NK-92 (cell line): ENCODE measurements at regions not wholly inside any gene's neighbourhood (a gene's known extent, or its start where the extent isn't known, plus 50 kb on each side); places are given as distances from the start of the nearest gene placed in this dataset.

Experiments
- DNase-seq: peaks from one replicate; lab custom pipeline; 2025; ENCODE audit not compliant: unreplicated experiment; lab: John Stamatoyannopoulos, UW

GRCh38 chr6:166106076-166106686, 61.5 kb downstream of the TBXT start:
- peak; percentile 15 for DNase-seq

- DNase-seq = no peak
These were observed 62.1 kb downstream of the TBXT start for GRCh38 chr6:166105341-166106075.

- no peak for DNase-seq
These were observed 62.8 kb downstream of the TBXT start for GRCh38 chr6:166104872-166105271.

GRCh38 chr6:166104107-166104506, 63.5 kb downstream of the TBXT start:
- no peak for DNase-seq

- no peak for DNase-seq
These were observed 65.7 kb downstream of the TBXT start for GRCh38 chr6:166101819-166102419.

GRCh38 chr6:166097914-166098522, 69.6 kb downstream of the TBXT start:
- DNase-seq = no peak

GRCh38 chr6:166087852-166088251, 79.8 kb downstream of the TBXT start:
- no peak for DNase-seq

- DNase-seq = no peak
These were observed 80.4 kb downstream of the TBXT start for GRCh38 chr6:166087246-166087645.

- no peak for DNase-seq
These were observed 82.2 kb downstream of the TBXT start for GRCh38 chr6:166085500-166085899.

GRCh38 chr6:166084951-166085350, 82.7 kb downstream of the TBXT start:
- no peak for DNase-seq

- DNase-seq = no peak
These were observed 87.8 kb downstream of the TBXT start for GRCh38 chr6:166079841-166080240.

GRCh38 chr6:166078294-166078693, 89.4 kb downstream of the TBXT start:
- no peak for DNase-seq

GRCh38 chr6:166076625-166077024, 91.0 kb downstream of the TBXT start:
- no peak for DNase-seq

- no peak for DNase-seq
These were observed 91.7 kb downstream of the TBXT start for GRCh38 chr6:166075925-166076324.

- DNase-seq = no peak
These were observed 92.5 kb downstream of the TBXT start for GRCh38 chr6:166075186-166075585.

- DNase-seq = no peak
These were observed 94.6 kb downstream of the TBXT start for GRCh38 chr6:166073082-166073481.

GRCh38 chr6:166068768-166069167, 98.9 kb downstream of the TBXT start:
- DNase-seq = no peak

- no peak for DNase-seq
These were observed 109.4 kb downstream of the TBXT start for GRCh38 chr6:166058064-166058739.

GRCh38 chr6:166057431-166057830, 110.2 kb downstream of the TBXT start:
- no peak for DNase-seq

GRCh38 chr6:166056637-166057036, 111.0 kb downstream of the TBXT start:
- no peak for DNase-seq

- DNase-seq = no peak
These were observed 111.8 kb downstream of the TBXT start for GRCh38 chr6:166055801-166056200.
